ENCODE measurements at regions not wholly inside any gene's neighbourhood (a gene's known extent, or its start where the extent isn't known, plus 50 kb on each side); places are given as distances from the start of the nearest gene placed in this dataset.

GRCh38 chr13:76214001-76214400 is 577.9 kb downstream of the LMO7 start:
- Mint-ChIP-seq H3K4me1 (no peaks in the 10 kb centered on the region), H3K36me3 (ENCODE audit: low read depth) (no peaks in the 10 kb centered on the region), H3K4me3 (no peak overlapping the region), H3K9me3 (no peaks in the 10 kb centered on the region), H3K27me3 (no peaks in the 10 kb centered on the region), H3K27ac (no peak overlapping the region)
- ATAC-seq (replicated peaks), result no peak

DNA sequence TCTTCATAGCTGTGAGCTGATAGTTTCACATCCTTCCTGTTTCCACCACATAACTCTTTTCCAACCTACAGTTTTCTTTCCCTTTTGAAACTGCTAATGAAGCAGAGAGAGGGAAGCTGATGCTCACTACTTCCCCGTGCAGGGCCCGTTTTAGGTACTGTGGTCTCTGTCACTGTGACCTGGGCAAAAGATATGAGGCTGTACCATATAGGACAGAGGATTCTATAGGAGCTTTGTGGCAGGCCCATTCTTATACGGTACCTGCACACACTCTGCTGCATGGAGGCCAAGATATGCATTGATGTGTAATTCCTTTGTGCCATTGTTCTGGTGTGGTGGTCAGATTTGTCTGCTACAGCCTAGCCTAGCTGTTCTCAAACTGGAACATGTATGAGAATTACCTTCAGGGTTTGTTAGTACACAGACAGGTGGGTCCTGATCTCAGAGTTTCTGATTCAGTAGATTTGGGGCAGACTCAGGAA is 577.3 kb downstream of the LMO7 start:
- Mint-ChIP-seq H3K36me3 (ENCODE audit: low read depth) (no peaks in the 10 kb centered on the region), H3K27ac (no peak overlapping the region), H3K9me3 (no peaks in the 10 kb centered on the region), H3K4me3 (no peak overlapping the region), H3K4me1 (no peaks in the 10 kb centered on the region), H3K27me3 (no peaks in the 10 kb centered on the region)
- no peak for ATAC-seq (replicated peaks)

- H3K27ac Mint-ChIP-seq, result no peak overlapping the region
- H3K27me3 Mint-ChIP-seq, result no peaks in the 10 kb centered on the region
- H3K9me3 Mint-ChIP-seq, result no peaks in the 10 kb centered on the region
- no peak for ATAC-seq (replicated peaks)
- no peaks in the 10 kb centered on the region for H3K4me1 Mint-ChIP-seq
- H3K4me3 Mint-ChIP-seq, result no peak overlapping the region
- H3K36me3 Mint-ChIP-seq (ENCODE audit: low read depth), result no peaks in the 10 kb centered on the region
These were observed 574.1 kb downstream of the LMO7 start for GRCh38 chr13:76210262-76210661.

DNA sequence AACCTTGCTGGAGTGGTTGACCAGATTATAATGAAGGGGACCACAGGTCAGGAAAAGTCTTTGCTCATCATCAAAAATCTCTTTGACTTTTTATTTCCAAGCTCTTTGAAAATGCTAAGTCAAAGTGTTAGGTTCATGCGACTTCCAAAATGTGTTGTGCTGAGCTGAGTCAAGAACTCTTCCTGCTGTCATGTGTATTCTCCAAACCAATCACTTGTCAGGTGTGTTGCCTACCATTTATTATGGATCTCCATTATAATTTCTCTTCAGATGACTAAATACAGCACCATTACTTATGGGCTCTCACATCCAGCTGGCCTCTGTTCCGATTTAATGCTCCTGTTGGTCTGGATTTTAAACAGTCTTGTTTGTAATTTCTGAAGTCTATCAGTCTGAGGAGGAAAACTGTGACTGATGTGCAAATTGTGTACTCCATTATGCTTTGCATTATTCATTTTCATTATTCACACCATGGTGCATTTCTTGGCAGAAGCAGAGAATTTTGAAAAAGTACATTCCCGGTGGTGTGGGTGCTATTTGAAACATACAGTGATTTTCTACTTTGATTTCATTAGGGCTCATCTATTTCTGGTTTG is 562.5 kb downstream of the LMO7 start:
- ATAC-seq (replicated peaks), result no peak
- Mint-ChIP-seq H3K4me3 (no peak overlapping the region), H3K27ac (no peak overlapping the region), H3K9me3 (peaks cover 11% of the 10 kb centered on the region), H3K36me3 (ENCODE audit: low read depth) (no peaks in the 10 kb centered on the region), H3K4me1 (no peaks in the 10 kb centered on the region), H3K27me3 (peaks cover 7% of the 10 kb centered on the region)

- no peaks in the 10 kb centered on the region for H3K27me3 Mint-ChIP-seq
- no peaks in the 10 kb centered on the region for H3K4me1 Mint-ChIP-seq
- no peak overlapping the region for H3K27ac Mint-ChIP-seq
- no peak overlapping the region for H3K4me3 Mint-ChIP-seq
- H3K9me3 Mint-ChIP-seq, result peaks cover 3% of the 10 kb centered on the region
- no peak for ATAC-seq (replicated peaks)
- no peaks in the 10 kb centered on the region for H3K36me3 Mint-ChIP-seq (ENCODE audit: low read depth)
These were observed 553.9 kb downstream of the LMO7 start for GRCh38 chr13:76189882-76190519.

- ATAC-seq (replicated peaks), result no peak
- Mint-ChIP-seq H3K4me1 (no peaks in the 10 kb centered on the region), H3K27ac (no peak overlapping the region), H3K4me3 (no peak overlapping the region), H3K9me3 (no peaks in the 10 kb centered on the region), H3K27me3 (no peaks in the 10 kb centered on the region), H3K36me3 (ENCODE audit: low read depth) (no peaks in the 10 kb centered on the region)
These were observed 540.0 kb downstream of the LMO7 start for GRCh38 chr13:76175961-76176725.

DNA sequence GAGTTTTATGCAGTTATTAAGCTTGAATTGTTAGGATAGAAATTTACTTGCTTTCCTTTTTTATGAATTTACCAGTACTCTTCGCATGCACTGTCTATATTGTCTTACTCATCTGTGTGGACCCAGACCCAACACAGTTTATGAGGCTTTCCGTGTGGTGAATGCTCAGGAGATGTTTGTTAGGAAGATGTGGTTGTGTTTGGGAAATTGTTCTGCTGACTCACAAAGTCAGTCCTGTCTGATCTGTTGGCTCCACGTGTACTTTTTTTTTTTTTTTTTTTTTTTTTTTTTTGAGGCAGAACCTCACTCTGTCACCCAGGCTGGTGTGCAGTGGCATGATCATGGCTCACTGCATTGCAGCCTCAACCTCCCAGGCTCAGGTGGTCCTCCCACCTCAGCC is 532.5 kb downstream of the LMO7 start:
- H3K27me3 Mint-ChIP-seq, result no peaks in the 10 kb centered on the region
- no peak overlapping the region for H3K27ac Mint-ChIP-seq
- no peak overlapping the region for H3K4me3 Mint-ChIP-seq
- no peak for ATAC-seq (replicated peaks)
- H3K36me3 Mint-ChIP-seq (ENCODE audit: low read depth), result no peaks in the 10 kb centered on the region
- H3K9me3 Mint-ChIP-seq, result no peaks in the 10 kb centered on the region
- H3K4me1 Mint-ChIP-seq, result no peaks in the 10 kb centered on the region

- H3K9me3 Mint-ChIP-seq, result no peaks in the 10 kb centered on the region
- H3K4me3 Mint-ChIP-seq, result no peak overlapping the region
- no peak for ATAC-seq (replicated peaks)
- H3K4me1 Mint-ChIP-seq, result no peaks in the 10 kb centered on the region
- no peaks in the 10 kb centered on the region for H3K36me3 Mint-ChIP-seq (ENCODE audit: low read depth)
- no peak overlapping the region for H3K27ac Mint-ChIP-seq
- no peaks in the 10 kb centered on the region for H3K27me3 Mint-ChIP-seq
These were observed 528.2 kb downstream of the LMO7 start for GRCh38 chr13:76164290-76164689.

GRCh38 chr13:76163761-76164160 is 527.6 kb downstream of the LMO7 start:
- H3K4me3 Mint-ChIP-seq, result no peak overlapping the region
- no peaks in the 10 kb centered on the region for H3K4me1 Mint-ChIP-seq

GRCh38 chr13:76160961-76161925 is 525.1 kb downstream of the LMO7 start:
- no peak overlapping the region for H3K27ac Mint-ChIP-seq
- no peaks in the 10 kb centered on the region for H3K27me3 Mint-ChIP-seq
- H3K4me1 Mint-ChIP-seq, result no peaks in the 10 kb centered on the region
- no peaks in the 10 kb centered on the region for H3K9me3 Mint-ChIP-seq
- H3K36me3 Mint-ChIP-seq (ENCODE audit: low read depth), result no peaks in the 10 kb centered on the region
- no peak for ATAC-seq (replicated peaks)
- no peak overlapping the region for H3K4me3 Mint-ChIP-seq

More at GRCh38 chr13:76163761-76164160, 527.6 kb downstream of the LMO7 start:
- ATAC-seq (replicated peaks), result no peak
- H3K27ac Mint-ChIP-seq, result no peak overlapping the region
- no peaks in the 10 kb centered on the region for H3K27me3 Mint-ChIP-seq
- no peaks in the 10 kb centered on the region for H3K9me3 Mint-ChIP-seq
- no peaks in the 10 kb centered on the region for H3K36me3 Mint-ChIP-seq (ENCODE audit: low read depth)

- no peaks in the 10 kb centered on the region for H3K36me3 Mint-ChIP-seq (ENCODE audit: low read depth)
- no peaks in the 10 kb centered on the region for H3K9me3 Mint-ChIP-seq
- H3K4me3 Mint-ChIP-seq, result no peak overlapping the region
- H3K27me3 Mint-ChIP-seq, result no peaks in the 10 kb centered on the region
- no peak overlapping the region for H3K27ac Mint-ChIP-seq
- ATAC-seq (replicated peaks), result no peak
- H3K4me1 Mint-ChIP-seq, result no peaks in the 10 kb centered on the region
These were observed 524.4 kb downstream of the LMO7 start for GRCh38 chr13:76160506-76160905.

DNA sequence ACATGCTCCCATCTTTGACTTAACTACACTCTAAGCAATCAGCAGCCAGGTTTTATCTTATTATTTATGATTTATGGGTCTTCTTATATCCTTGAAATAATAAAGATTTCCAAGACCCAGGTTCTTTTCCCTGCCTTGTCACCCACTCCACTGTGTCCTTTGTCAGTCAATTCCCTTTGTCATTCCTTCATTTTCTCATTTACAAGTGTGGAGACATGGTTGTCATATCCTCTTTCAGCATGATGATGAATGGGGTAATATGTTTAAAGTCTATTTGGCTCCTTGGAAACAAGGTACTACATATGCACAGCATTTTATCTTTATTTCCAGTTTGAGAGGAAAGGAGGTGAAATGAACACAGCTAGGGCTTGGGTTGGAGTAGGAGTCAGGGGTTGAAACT is 521.8 kb downstream of the LMO7 start:
- H3K4me3 Mint-ChIP-seq, result no peak overlapping the region
- no peaks in the 10 kb centered on the region for H3K27me3 Mint-ChIP-seq
- H3K27ac Mint-ChIP-seq, result no peak overlapping the region
- H3K4me1 Mint-ChIP-seq, result no peaks in the 10 kb centered on the region
- no peak for ATAC-seq (replicated peaks)
- H3K9me3 Mint-ChIP-seq, result no peaks in the 10 kb centered on the region
- no peaks in the 10 kb centered on the region for H3K36me3 Mint-ChIP-seq (ENCODE audit: low read depth)

DNA sequence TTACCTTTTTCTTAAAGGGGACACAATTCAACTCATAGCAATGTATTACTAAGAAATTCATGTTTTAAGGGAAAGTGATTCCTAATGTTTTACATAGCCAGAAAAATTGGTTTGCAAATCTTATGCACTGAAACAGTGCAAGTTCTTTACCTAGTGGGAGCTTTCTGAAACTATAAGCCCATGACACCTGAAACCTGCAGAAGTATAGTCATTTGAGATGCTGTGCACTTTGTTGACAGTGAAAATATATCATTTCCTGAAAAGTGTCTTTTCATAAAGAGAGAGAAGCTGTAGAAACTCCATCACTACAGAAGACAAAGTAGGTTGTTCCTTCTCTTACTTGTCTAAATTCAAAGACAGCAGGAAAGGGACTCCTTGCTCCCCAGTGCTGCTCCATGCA is 517.1 kb downstream of the LMO7 start:
- Mint-ChIP-seq H3K9me3 (no peaks in the 10 kb centered on the region), H3K27me3 (no peaks in the 10 kb centered on the region), H3K4me1 (no peaks in the 10 kb centered on the region), H3K4me3 (no peak overlapping the region), H3K36me3 (ENCODE audit: low read depth) (no peaks in the 10 kb centered on the region), H3K27ac (no peak overlapping the region)
- ATAC-seq (replicated peaks), result no peak

- Mint-ChIP-seq H3K27me3 (no peaks in the 10 kb centered on the region), H3K9me3 (no peaks in the 10 kb centered on the region), H3K4me1 (no peaks in the 10 kb centered on the region), H3K27ac (no peak overlapping the region), H3K4me3 (no peak overlapping the region), H3K36me3 (ENCODE audit: low read depth) (no peaks in the 10 kb centered on the region)
- no peak for ATAC-seq (replicated peaks)
These were observed 512.8 kb downstream of the LMO7 start for GRCh38 chr13:76148926-76149325.
